ENCODE measurements at regions not wholly inside any gene's neighbourhood (a gene's known extent, or its start where the extent isn't known, plus 50 kb on each side); places are given as distances from the start of the nearest gene placed in this dataset.

DNA sequence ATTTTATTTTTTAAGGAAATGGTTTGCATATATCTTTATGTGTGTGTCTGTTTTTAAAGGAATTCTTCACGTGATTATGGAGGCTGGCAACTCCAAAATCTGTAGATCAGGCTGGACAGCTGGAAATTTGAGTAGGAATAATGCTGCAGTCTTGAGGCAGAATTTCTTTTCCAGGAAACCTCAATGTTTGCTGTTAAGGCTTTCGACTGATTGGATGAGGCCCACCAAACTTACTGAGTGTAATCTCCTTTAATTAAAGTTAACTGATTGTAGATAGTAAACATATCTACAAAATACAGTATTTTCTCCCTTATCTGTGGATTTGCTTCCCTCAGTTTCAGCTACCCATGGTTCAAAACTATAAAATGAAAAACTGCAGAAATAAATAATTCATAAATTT lies 883.1 kb downstream of the TTLL7 start:
- 81% methylated on average over 2 of the region's 2 CpGs for WGBS
- Histone ChIP-seq H3K4me3 (no peak overlapping the region), H3K9me3 (no peaks in the 10 kb centered on the region)

DNA sequence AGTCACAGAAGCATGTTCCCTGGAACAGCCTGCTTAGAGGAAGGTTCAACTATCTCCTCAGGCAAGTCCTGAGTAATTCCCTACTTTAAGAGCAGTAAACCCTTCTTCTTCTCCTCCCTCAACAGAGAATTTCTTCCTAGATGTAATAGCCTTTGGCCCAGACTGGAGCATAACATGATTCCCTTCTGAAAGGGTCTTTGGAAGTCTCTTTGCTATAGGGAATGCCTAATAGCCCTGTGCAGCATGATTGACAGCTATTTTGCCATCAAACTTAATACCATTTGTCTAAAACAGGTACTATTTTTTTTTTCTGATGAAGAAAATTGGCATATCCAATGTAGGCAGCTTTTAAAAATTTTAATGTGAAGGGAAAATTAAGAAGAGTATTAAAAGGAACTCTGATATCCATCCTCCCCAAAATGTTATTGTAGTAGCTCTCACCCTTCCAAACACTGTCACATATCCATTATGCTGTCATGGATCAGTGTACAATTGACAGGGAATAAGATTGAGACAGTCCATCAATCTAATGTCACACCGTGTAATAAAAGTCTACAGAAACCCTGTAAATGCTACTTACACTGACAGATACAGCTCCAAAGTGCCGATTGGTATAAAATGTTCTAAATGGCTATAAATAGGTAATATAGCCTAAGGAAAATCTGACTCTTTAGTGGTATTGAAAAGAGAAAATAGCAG lies 884.6 kb downstream of the TTLL7 start:
- Histone ChIP-seq H3K36me3 (no peaks in the 10 kb centered on the region), H3K9me3 (no peaks in the 10 kb centered on the region), H3K27ac (no peak overlapping the region), H3K4me3 (no peak overlapping the region), H3K27me3 (no peaks in the 10 kb centered on the region), H3K4me1 (no peaks in the 10 kb centered on the region)
- 69% methylated on average over 2 of the region's 2 CpGs for WGBS
- no peak for DNase-seq (ENCODE audit: low spot score in 2 of 2)
- TF ChIP-seq, protein P1, sequence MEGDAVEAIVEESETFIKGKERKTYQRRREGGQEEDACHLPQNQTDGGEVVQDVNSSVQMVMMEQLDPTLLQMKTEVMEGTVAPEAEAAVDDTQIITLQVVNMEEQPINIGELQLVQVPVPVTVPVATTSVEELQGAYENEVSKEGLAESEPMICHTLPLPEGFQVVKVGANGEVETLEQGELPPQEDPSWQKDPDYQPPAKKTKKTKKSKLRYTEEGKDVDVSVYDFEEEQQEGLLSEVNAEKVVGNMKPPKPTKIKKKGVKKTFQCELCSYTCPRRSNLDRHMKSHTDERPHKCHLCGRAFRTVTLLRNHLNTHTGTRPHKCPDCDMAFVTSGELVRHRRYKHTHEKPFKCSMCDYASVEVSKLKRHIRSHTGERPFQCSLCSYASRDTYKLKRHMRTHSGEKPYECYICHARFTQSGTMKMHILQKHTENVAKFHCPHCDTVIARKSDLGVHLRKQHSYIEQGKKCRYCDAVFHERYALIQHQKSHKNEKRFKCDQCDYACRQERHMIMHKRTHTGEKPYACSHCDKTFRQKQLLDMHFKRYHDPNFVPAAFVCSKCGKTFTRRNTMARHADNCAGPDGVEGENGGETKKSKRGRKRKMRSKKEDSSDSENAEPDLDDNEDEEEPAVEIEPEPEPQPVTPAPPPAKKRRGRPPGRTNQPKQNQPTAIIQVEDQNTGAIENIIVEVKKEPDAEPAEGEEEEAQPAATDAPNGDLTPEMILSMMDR (IDR thresholded peaks at IDR 0.05), result no peak
- TF ChIP-seq EP300 (IDR thresholded peaks at IDR 0.05) (no peak), POLR2AphosphoS5 (IDR thresholded peaks at IDR 0.05) (no peak), POLR2A (IDR thresholded peaks at IDR 0.05) (no peak)

More for the DNA sequence above, 883.1 kb downstream of the TTLL7 start:
- Histone ChIP-seq H3K4me1 (no peaks in the 10 kb centered on the region), H3K27ac (no peak overlapping the region), H3K36me3 (no peaks in the 10 kb centered on the region), H3K27me3 (no peaks in the 10 kb centered on the region)
- no peak for DNase-seq (ENCODE audit: low spot score in 2 of 2)
- TF ChIP-seq POLR2AphosphoS5 (IDR thresholded peaks at IDR 0.05) (no peak), EP300 (IDR thresholded peaks at IDR 0.05) (no peak), POLR2A (IDR thresholded peaks at IDR 0.05) (no peak)
- TF ChIP-seq, protein P1 (IDR thresholded peaks at IDR 0.05), result no peak

DNA sequence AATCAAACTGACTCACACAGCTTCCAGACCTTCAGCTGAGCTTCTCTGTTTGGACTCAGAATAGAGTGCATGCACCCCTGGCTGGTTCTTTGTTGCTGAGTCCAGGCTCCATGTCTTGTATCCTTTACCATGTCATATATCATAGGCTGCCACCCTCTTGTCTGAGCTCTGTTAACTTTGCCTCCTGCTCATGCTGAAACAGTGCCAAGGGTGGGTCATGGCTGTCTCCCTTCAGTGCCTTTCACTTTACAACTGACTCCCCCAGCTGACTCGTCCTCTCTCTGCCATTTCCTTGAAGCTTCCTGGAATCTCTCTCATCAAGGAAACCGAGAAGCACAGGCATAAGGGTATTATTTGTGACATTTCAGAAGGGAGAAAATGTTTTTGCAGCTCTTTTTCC lies 885.3 kb downstream of the TTLL7 start:
- DNase-seq (ENCODE audit: low spot score in 2 of 2), result no peak
- H3K9me3 ChIP-seq, result no peaks in the 10 kb centered on the region
- H3K36me3 ChIP-seq, result no peaks in the 10 kb centered on the region
- H3K4me3 ChIP-seq, result no peak overlapping the region
- 55% methylated on average over 2 of the region's 2 CpGs for WGBS
- TF ChIP-seq POLR2A (IDR thresholded peaks at IDR 0.05) (no peak), EP300 (IDR thresholded peaks at IDR 0.05) (no peak), POLR2AphosphoS5 (IDR thresholded peaks at IDR 0.05) (no peak)
- TF ChIP-seq, protein P1 (IDR thresholded peaks at IDR 0.05), result no peak
- H3K4me1 ChIP-seq, result no peaks in the 10 kb centered on the region
- no peaks in the 10 kb centered on the region for H3K27me3 ChIP-seq
- no peak overlapping the region for H3K27ac ChIP-seq

DNA sequence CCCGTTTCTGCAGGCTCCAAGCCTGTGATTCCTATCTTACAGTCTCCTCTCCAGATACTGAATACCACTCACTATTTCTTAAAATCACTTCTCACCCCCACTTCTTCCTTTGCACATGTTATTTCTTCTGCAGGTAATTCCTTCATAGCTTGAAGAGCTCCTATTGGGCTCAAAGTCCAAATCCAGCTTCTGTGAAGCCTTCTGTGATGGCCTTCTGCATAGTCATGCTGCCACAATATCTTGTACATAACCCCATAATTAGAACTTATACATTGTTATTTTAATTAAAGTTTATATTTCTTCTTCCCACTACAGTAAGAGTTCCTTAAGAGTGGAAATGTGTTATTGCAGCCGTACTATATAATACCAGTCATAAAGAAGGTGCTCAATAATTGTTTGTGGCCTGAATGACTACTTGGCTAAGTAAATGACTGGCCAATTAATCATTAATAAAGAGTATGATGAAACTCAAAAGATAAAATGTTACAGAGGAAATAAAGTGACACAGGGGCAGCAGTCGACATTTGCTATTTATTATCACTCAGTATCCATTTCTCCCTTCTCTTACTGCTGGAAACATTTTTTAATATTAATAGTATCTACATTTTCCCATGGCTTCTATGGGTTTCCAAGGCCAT lies 886.6 kb downstream of the TTLL7 start:
- Histone ChIP-seq H3K36me3 (no peaks in the 10 kb centered on the region), H3K27me3 (no peaks in the 10 kb centered on the region), H3K27ac (no peak overlapping the region), H3K4me1 (no peaks in the 10 kb centered on the region), H3K9me3 (no peaks in the 10 kb centered on the region), H3K4me3 (no peak overlapping the region)
- 95% methylated on average over 3 of the region's 3 CpGs for WGBS
- TF ChIP-seq, protein P1 (IDR thresholded peaks at IDR 0.05), result no peak
- TF ChIP-seq POLR2A (IDR thresholded peaks at IDR 0.05) (no peak), POLR2AphosphoS5 (IDR thresholded peaks at IDR 0.05) (no peak), EP300 (IDR thresholded peaks at IDR 0.05) (no peak)
- no peak for DNase-seq (ENCODE audit: low spot score in 2 of 2)

DNA sequence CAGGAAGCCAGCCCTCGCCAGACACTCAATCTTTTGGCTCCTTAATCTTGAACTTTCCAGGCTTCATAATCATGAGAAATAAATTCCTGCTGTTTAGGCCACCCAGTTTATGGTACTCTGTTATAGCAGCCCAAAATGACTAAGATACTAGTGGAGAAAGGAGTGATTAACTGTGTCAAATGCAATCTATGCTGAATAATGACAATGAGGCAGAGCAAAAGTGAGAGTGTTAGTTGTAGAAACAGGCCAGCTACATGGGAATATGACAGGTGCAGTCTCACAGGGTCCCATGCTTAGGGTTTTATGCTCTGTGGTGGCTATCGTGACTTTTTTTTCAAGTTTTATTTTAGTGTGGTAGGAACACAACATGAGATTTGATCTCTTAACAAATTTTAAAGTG lies 888.8 kb downstream of the TTLL7 start:
- Histone ChIP-seq H3K9me3 (no peaks in the 10 kb centered on the region), H3K27me3 (no peaks in the 10 kb centered on the region), H3K4me3 (no peak overlapping the region), H3K27ac (no peak overlapping the region), H3K4me1 (no peaks in the 10 kb centered on the region), H3K36me3 (no peaks in the 10 kb centered on the region)
- TF ChIP-seq, protein P1 (IDR thresholded peaks at IDR 0.05), result no peak
- TF ChIP-seq POLR2A (IDR thresholded peaks at IDR 0.05) (no peak), POLR2AphosphoS5 (IDR thresholded peaks at IDR 0.05) (no peak), EP300 (IDR thresholded peaks at IDR 0.05) (no peak)
- 88% methylated on average over 2 of the region's 2 CpGs for WGBS
- DNase-seq (ENCODE audit: low spot score in 2 of 2), result no peak

Measured in suprapubic skin (tissue), 4 donors.